SK-N-SH (cell line): ENCODE measurements at regions not wholly inside any gene's neighbourhood (a gene's known extent, or its start where the extent isn't known, plus 50 kb on each side); places are given as distances from the start of the nearest gene placed in this dataset.
"Not testable (repeated sequence)": the region's sequence is repeated elsewhere in the genome, so short reads cannot be mapped to it uniquely, and the experiment has no call there.

Experiments
- CTCF ChIA-PET: fragments of 300-600, 350-600 bp; formaldehyde crosslinking; extraction: SDS; loops from one replicate; lab custom pipeline; 2021; lab: Yijun Ruan, JAX
- POLR2A ChIA-PET: fragments of 350-600 bp; sonication (Branson Sonifier 250); formaldehyde crosslinking; extraction: SDS; loops from one replicate; lab custom pipeline; 2020; ENCODE audit warnings: antibody characterized with exemption, inconsistent platforms; lab: Yijun Ruan, JAX
- DNase-seq: peaks from one replicate; pipeline ENCODE4 v3.0.0; 2012
- H2AFZ ChIP-seq: fragments of 200-600 bp; sonication (generic); 2 replicates; pipeline ENCODE4 v1.8.1; 2016; ENCODE audit warnings: antibody characterized with exemption, mild to moderate bottlenecking, low read depth
- H3F3A ChIP-seq: fragments of 200-600 bp; sonication (generic); replicated peaks from 2 replicates; pipeline ENCODE3; 2016; ENCODE audit warnings: antibody characterized with exemption, mild to moderate bottlenecking; ENCODE audit not compliant: insufficient read depth
- H3K27ac ChIP-seq, 2 experiments: fragments of 200-500 bp in 1 of 2; fragments of 200-600 bp in 1 of 2; sonication (Bioruptor generic) in 1 of 2; sonication (generic), shearing (Covaris generic) in 1 of 2; 2 replicates each; pipeline versions ENCODE4 v1.5.1 to v1.6.1; 2014 to 2016; ENCODE audit warnings: low read depth in 2 of 2, inconsistent platforms in 1 of 2, low read length in 1 of 2, mild to moderate bottlenecking in 1 of 2, mixed read lengths in 1 of 2
- H3K27me3 ChIP-seq: fragments of 200-600 bp; sonication (generic), shearing (Covaris generic); 2 replicates; pipeline ENCODE4 v1.6.1; 2016; ENCODE audit warnings: mixed run types; ENCODE audit not compliant: insufficient read depth
- H3K36me3 ChIP-seq, 2 experiments: fragments of 200-500 bp in 1 of 2; fragments of 200-600 bp in 1 of 2; sonication (Bioruptor generic) in 1 of 2; sonication (generic) in 1 of 2; replicated peaks in 1 of 2; 2 replicates each; pipeline versions ENCODE3 to v1.5.1; 2014 to 2016; ENCODE audit warnings: low read length in 1 of 2, mild to moderate bottlenecking in 1 of 2; ENCODE audit not compliant: insufficient read depth in 2 of 2, control insufficient read depth in 1 of 2
- H3K4me1 ChIP-seq, 2 experiments: fragments of 200-500 bp in 1 of 2; fragments of 200-600 bp in 1 of 2; sonication (Bioruptor generic) in 1 of 2; sonication (generic), shearing (Covaris generic) in 1 of 2; 2 replicates each; pipeline versions ENCODE4 v1.5.1 to v1.6.1; 2014 to 2016; ENCODE audit warnings: low read depth in 1 of 2, low read length in 1 of 2, mixed run types in 1 of 2; ENCODE audit not compliant: insufficient read depth in 2 of 2, control insufficient read depth in 1 of 2
- H3K4me2 ChIP-seq: fragments of 200-600 bp; sonication (generic), shearing (Covaris generic); 2 replicates; pipeline ENCODE4 v1.6.1; 2017; ENCODE audit warnings: mixed run types
- H3K4me3 ChIP-seq, 2 experiments: fragments of 200-500 bp in 1 of 2; fragments of 200-600 bp in 1 of 2; sonication (Bioruptor generic) in 1 of 2; sonication (generic), shearing (Covaris generic) in 1 of 2; 2 replicates each; pipeline versions ENCODE4 v1.5.1 to v1.8.1; 2014 to 2016; ENCODE audit warnings: low read depth in 2 of 2, inconsistent platforms in 1 of 2, low read length in 1 of 2, mild to moderate bottlenecking in 1 of 2, mixed read lengths in 1 of 2, moderate library complexity in 1 of 2
- H3K79me2 ChIP-seq: fragments of 200-600 bp; sonication (generic); 2 replicates; pipeline ENCODE4 v1.8.1; 2017; ENCODE audit warnings: mild to moderate bottlenecking; ENCODE audit not compliant: insufficient read depth
- H3K9ac ChIP-seq: fragments of 200-600 bp; sonication (generic); 2 replicates; pipeline ENCODE4 v1.6.1; 2017; ENCODE audit warnings: mixed run types
- H3K9me2 ChIP-seq: fragments of 200-600 bp; sonication (generic); 2 replicates; pipeline ENCODE4 v1.6.1; 2017; ENCODE audit warnings: mixed run types
- H3K9me3 ChIP-seq: fragments of 200-600 bp; sonication (generic); 2 replicates; pipeline ENCODE4 v1.6.1; 2017; ENCODE audit warnings: mixed run types, mild to moderate bottlenecking, moderate library complexity
- H4K20me1 ChIP-seq: fragments of 200-600 bp; sonication (generic); 2 replicates; pipeline ENCODE4 v1.6.1; 2017; ENCODE audit warnings: mild to moderate bottlenecking, mixed run types; ENCODE audit not compliant: insufficient read depth
- CHD2 ChIP-seq: fragments of 150-350 bp; IDR thresholded peaks from 2 replicates; pipeline ENCODE4 v1.6.1; 2018; ENCODE audit warnings: low read length; ENCODE audit not compliant: partially characterized antibody
- ELF1 ChIP-seq: IDR thresholded peaks from 2 replicates; pipeline ENCODE4 v1.4.0; 2012
- FOSL2 ChIP-seq: IDR thresholded peaks from 2 replicates; pipeline ENCODE4 v1.4.0; 2012; ENCODE audit warnings: low read depth, mild to moderate bottlenecking, moderate library complexity, borderline replicate concordance
- FOXJ3 ChIP-seq: sonication (generic); formaldehyde crosslinking; IDR thresholded peaks from 2 replicates; pipeline ENCODE4 v1.5.1; 2020; ENCODE audit warnings: mild to moderate bottlenecking, missing genetic modification reagents
- JUND ChIP-seq: IDR thresholded peaks from 2 replicates; pipeline ENCODE4 v1.4.0; 2012
- MXI1 ChIP-seq: IDR thresholded peaks from 2 replicates; pipeline ENCODE4 v1.6.1; 2012; ENCODE audit warnings: mild to moderate bottlenecking, low read depth, low read length, improper control_type of control experiment
- NFIC ChIP-seq: IDR thresholded peaks from 2 replicates; pipeline ENCODE4 v1.4.0; 2012; ENCODE audit warnings: borderline replicate concordance
- NRF1 ChIP-seq: IDR thresholded peaks from 2 replicates; pipeline ENCODE4 v1.6.1; 2012; ENCODE audit warnings: low read depth, mild to moderate bottlenecking, low read length
- PBX3 ChIP-seq: IDR thresholded peaks from 2 replicates; pipeline ENCODE4; 2012
- POLR2AphosphoS5 ChIP-seq: IDR thresholded peaks from 2 replicates; pipeline ENCODE4 v1.6.1; 2012; ENCODE audit warnings: low read depth, low read length
- RCOR1 ChIP-seq: fragments of 150-350 bp; IDR thresholded peaks from 2 replicates; pipeline ENCODE4 v1.6.1; 2017; ENCODE audit warnings: antibody characterized with exemption, low read length
- RFX5 ChIP-seq: IDR thresholded peaks from 2 replicates; pipeline ENCODE4 v1.6.1; 2012; ENCODE audit warnings: mild to moderate bottlenecking, improper control_type of control experiment, low read length
- SMC3 ChIP-seq: IDR thresholded peaks from 2 replicates; pipeline ENCODE4 v1.6.1; 2012; ENCODE audit warnings: low read depth, low read length, improper control_type of control experiment
- TAF1 ChIP-seq: IDR thresholded peaks from 2 replicates; pipeline ENCODE4 v1.6.1; 2012; ENCODE audit warnings: low read depth, mild to moderate bottlenecking, low read length, moderate library complexity, borderline replicate concordance
- TEAD4 ChIP-seq: IDR thresholded peaks from 2 replicates; pipeline ENCODE4 v1.4.0; 2012; ENCODE audit warnings: mild to moderate bottlenecking, borderline replicate concordance; ENCODE audit not compliant: insufficient read depth
- ZBTB33 ChIP-seq: IDR thresholded peaks from 2 replicates; pipeline ENCODE4 v1.4.0; 2012; ENCODE audit warnings: low read depth, borderline replicate concordance
- WGBS: methylation state at CpG from one replicate; pipeline ENCODE4 v1.1.6; 2017; ENCODE audit warnings: low lambda C conversion rate; 5-methylcytosine and 5-hydroxymethylcytosine counted together
- TF ChIP-seq, protein P1 (sequence below): IDR thresholded peaks from 2 replicates; pipeline ENCODE4 v1.4.0; 2012; ENCODE audit warnings: low read depth

DNA sequence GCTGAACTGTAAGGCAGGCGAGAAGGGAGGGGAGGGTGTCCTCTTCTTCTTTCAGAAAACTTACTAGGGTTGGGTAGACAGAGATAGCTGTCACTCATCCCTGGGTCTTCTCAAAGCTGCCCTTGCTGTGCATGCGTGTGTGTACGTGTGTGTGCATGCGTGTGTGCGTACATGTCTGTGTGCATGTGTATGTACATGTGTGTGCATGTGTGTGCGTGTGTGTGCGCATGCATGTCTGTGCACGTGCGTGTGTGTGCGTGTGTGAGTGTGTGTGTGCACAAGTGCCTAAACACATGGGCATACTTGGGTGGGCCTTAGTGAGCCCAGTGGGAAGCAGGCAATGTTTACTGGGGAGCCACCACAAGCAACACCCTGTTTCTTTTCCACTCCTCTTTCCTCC, 154.8 kb upstream of the TNRC6C start:
- CTCF ChIA-PET: interaction anchor here (1.1 to 2.5 kb wide), 8 partner anchors 9 to 275 kb away, joined by 3 to 11 read pairs (median 4); no protein-coding TSS in a partner anchor
- Histone ChIP-seq H3K4me1 (peaks cover 0 to 32% of the 10 kb centered on the region in 2 experiments; a peak in 2 of 4 replicates), H3K9me3 (no peaks in the 10 kb centered on the region), H3K36me3 (no peaks in the 10 kb centered on the region), H3K9me2 (no peaks in the 10 kb centered on the region), H3K9ac (no peak overlapping the region), H3K4me2 (no peak overlapping the region), H3K4me3 (no peak overlapping the region), H3K27me3 (no peaks in the 10 kb centered on the region; the same call in 1 of the 2 replicates), H3K79me2 (no peaks in the 10 kb centered on the region), H3K27ac (peak overlapping the region in 1 of 2 experiments; percentile 95; a peak in 2 of 4 replicates), H3F3A (no peaks in the 10 kb centered on the region), H2AFZ (no peak overlapping the region), H4K20me1 (no peaks in the 10 kb centered on the region)
- TF ChIP-seq FOXJ3 (CRISPR knock-in tag): 0 out of 2 replicates have a peak, but pooled peaks have one; percentile 24
- no peak for TF ChIP-seq TEAD4
- POLR2A ChIA-PET: no interaction called here
- WGBS: 92% methylated on average over 10 of the region's 10 CpGs
- DNase-seq: no peak

DNA sequence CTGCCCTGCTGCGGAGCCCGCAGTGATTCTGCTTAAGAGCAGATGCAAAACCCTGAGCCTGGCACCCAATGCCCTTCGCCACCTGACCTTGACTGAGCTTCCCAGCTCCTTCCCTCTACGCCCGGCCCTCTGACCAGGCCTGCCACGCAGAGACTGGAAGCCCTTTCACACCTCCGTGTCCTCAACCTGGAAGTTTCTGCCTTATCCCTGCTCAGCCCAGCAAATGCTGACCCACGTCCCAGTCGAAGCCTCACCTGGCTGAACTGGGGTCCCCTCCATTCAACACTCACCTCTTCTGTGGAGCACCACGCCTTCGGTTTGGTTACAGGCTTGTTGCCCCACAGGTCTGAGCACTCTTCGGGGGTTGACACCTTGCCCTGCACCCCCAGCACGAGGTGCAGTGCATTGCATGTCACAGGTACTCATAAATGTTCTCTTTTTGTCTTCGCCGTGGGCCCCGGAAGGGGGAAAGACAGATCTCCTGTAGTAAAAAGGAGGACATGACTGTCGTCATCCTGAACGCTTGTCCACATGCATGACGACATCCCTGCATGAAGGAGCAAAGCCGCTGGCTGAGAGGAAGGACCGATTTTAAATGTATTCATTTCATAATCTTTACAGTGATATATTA, 153.6 kb upstream of the TNRC6C start:
- no peaks in the 10 kb centered on the region; the same call in 1 of the 2 replicates for H3K27me3 ChIP-seq
- H3K4me2 ChIP-seq: no peak overlapping the region
- POLR2A ChIA-PET: no interaction called here
- H3K79me2 ChIP-seq: no peaks in the 10 kb centered on the region
- CTCF ChIA-PET: interaction anchor here (0.9 to 1.2 kb wide), 2 partner anchors 9 to 115 kb away, joined by 3 read pairs; no protein-coding TSS in a partner anchor
- no peaks in the 10 kb centered on the region for H4K20me1 ChIP-seq
- peaks cover 0 to 32% of the 10 kb centered on the region in 2 experiments; a peak in 2 of 4 replicates for H3K4me1 ChIP-seq
- H3K4me3 ChIP-seq: no peak overlapping the region
- H3K36me3 ChIP-seq: no peaks in the 10 kb centered on the region
- no peak overlapping the region for H3K27ac ChIP-seq
- no peaks in the 10 kb centered on the region for H3F3A ChIP-seq
- DNase-seq: no peak
- H3K9me2 ChIP-seq: no peaks in the 10 kb centered on the region
- WGBS: 75% methylated on average over 21 of the region's 21 CpGs
- no peak overlapping the region for H2AFZ ChIP-seq
- no peak overlapping the region for H3K9ac ChIP-seq
- TF ChIP-seq, protein P1, sequence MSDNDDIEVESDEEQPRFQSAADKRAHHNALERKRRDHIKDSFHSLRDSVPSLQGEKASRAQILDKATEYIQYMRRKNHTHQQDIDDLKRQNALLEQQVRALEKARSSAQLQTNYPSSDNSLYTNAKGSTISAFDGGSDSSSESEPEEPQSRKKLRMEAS: no peak
- TF ChIP-seq RFX5 (no peak), FOSL2 (no peak), ZBTB33 (no peak), ELF1 (no peak), NRF1 (no peak), RCOR1 (no peak), MXI1 (no peak), PBX3 (no peak), TAF1 (no peak), JUND (no peak), FOXJ3 (CRISPR knock-in tag) (no peak), SMC3 (no peak), POLR2AphosphoS5 (no peak), NFIC (no peak), CHD2 (no peak)
- H3K9me3 ChIP-seq: no peaks in the 10 kb centered on the region

DNA sequence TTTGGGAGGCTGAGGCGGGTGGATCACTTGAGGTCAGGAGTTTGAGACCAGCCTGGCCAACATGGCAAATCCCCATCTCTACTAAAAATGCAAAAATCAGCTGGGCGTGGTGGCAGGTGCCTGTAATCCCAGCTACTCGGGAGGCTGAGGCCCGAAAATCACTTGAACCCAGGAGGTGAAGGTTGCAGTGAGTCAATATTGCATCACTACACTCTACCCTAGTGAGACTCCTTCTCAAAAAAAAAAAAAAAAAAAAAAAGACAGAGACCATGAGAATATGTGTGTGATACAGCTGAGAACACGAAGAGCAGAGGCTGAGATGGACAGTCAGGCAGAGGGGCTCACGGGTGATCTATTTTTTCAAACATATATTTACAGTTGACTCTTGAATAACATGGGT, 152.5 kb upstream of the TNRC6C start:
- not testable (repeated sequence) for DNase-seq, H3K4me2 ChIP-seq
- CTCF ChIA-PET: interaction anchor here (0.9 to 1.7 kb wide), 6 partner anchors 8 to 269 kb away, joined by 3 to 8 read pairs (median 3); no protein-coding TSS in a partner anchor

More for the DNA sequence above, 152.5 kb upstream of the TNRC6C start:
- POLR2A ChIA-PET, H3K4me3 ChIP-seq, H3K9ac ChIP-seq, H3K27me3 ChIP-seq, H3K9me3 ChIP-seq, H3K36me3 ChIP-seq, H3K9me2 ChIP-seq, H4K20me1 ChIP-seq, H2AFZ ChIP-seq, H3F3A ChIP-seq, H3K27ac ChIP-seq, H3K79me2 ChIP-seq: not testable (repeated sequence)
- 69% methylated on average over 6 of the region's 6 CpGs for WGBS
- H3K4me1 ChIP-seq: peaks cover 4 to 30% of the 10 kb centered on the region in 2 experiments; a peak in 3 of 4 replicates
